NT2/D1 (cell line): ENCODE measurements at regions not wholly inside any gene's neighbourhood (a gene's known extent, or its start where the extent isn't known, plus 50 kb on each side); places are given as distances from the start of the nearest gene placed in this dataset.

Source experiments
- SUZ12 ChIP-seq: IDR thresholded peaks from 2 replicates; pipeline ENCODE4 v1.6.1; 2011; ENCODE audit not compliant: insufficient read length, insufficient read depth; ENCODE audit errors: extremely low read depth
- YY1 ChIP-seq: IDR thresholded peaks from 2 replicates; pipeline ENCODE4 v1.6.1; 2011; ENCODE audit not compliant: insufficient read length, insufficient read depth
- ZNF274 ChIP-seq: IDR thresholded peaks from 2 replicates; pipeline ENCODE4 v1.6.1; 2011; ENCODE audit warnings: mild to moderate bottlenecking, low read depth, low read length

DNA sequence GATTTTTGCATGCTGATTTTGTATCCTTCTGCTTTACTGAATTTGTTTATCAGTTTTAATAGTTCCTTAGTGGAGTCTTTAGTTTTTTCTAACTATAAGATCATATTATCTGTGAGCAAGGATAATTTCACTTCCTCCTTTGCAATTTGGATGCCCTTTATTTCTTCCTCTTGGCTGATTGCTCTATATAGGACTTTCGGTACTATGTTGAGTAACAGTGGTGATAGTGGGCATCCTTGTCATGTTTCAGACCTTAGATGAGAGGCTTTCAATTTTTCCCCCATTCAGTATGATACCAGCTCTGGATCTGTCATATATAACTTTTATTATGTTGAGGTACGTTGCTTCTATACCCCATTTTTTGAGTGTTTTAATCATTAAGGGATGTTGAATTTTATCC is 224.5 kb upstream of the CNTNAP4 start:
- TF ChIP-seq YY1, result no peak
- no peak for TF ChIP-seq ZNF274
- no peak for TF ChIP-seq SUZ12
